ENCODE measurements at regions not wholly inside any gene's neighbourhood (a gene's known extent, or its start where the extent isn't known, plus 50 kb on each side); places are given as distances from the start of the nearest gene placed in this dataset.

- TF ChIP-seq POLR2A (IDR thresholded peaks at IDR 0.05): no peak
- TF ChIP-seq POLR2AphosphoS5 (IDR thresholded peaks at IDR 0.05): no peak
Measured at GRCh38 chr5:2857837-2858236, 106.4 kb upstream of the IRX2 start.

All from breast epithelium (tissue), 3 donors.